Keratinocyte (primary cell): ENCODE measurements at regions not wholly inside any gene's neighbourhood (a gene's known extent, or its start where the extent isn't known, plus 50 kb on each side); places are given as distances from the start of the nearest gene placed in this dataset.

Source experiments
- DNase-seq: peaks from one replicate; pipeline ENCODE4 v3.0.0-alpha.2; 2011; ENCODE audit warnings: low read depth, missing footprints, low spot score
- FAIRE-seq: peaks from 2 replicates; lab custom pipeline; 2011; peaks lifted over from hg19 to GRCh38; lab: Jason Lieb, UNC
- H2AFZ ChIP-seq: 2 replicates; pipeline ENCODE4 v1.6.0; 2012; ENCODE audit warnings: low read length, control low read depth, inconsistent platforms; ENCODE audit not compliant: control insufficient read depth
- H3K27ac ChIP-seq: 2 replicates; pipeline ENCODE4 v1.5.1; 2011; ENCODE audit warnings: low read length; ENCODE audit not compliant: control insufficient read depth, insufficient read depth
- H3K27me3 ChIP-seq: 3 replicates; pipeline ENCODE4 v1.6.0; 2011; ENCODE audit warnings: low read length; ENCODE audit not compliant: control insufficient read depth, insufficient read depth; ENCODE audit errors: extremely low read depth
- H3K36me3 ChIP-seq, 2 experiments: 2 replicates in 1 of 2; 3 replicates in 1 of 2; pipeline ENCODE4 v1.5.1; 2011; ENCODE audit warnings: low read length in 2 of 2, mild to moderate bottlenecking in 1 of 2; ENCODE audit not compliant: control insufficient read depth in 2 of 2, insufficient read depth in 2 of 2; ENCODE audit errors: extremely low read depth in 1 of 2
- H3K4me1 ChIP-seq: 3 replicates; pipeline ENCODE4 v1.5.1; 2011; ENCODE audit warnings: low read length; ENCODE audit not compliant: control insufficient read depth, insufficient read depth; ENCODE audit errors: extremely low read depth
- H3K4me2 ChIP-seq: 3 replicates; pipeline ENCODE4 v1.6.0; 2011; ENCODE audit warnings: low read depth, low read length; ENCODE audit not compliant: control insufficient read depth, insufficient read depth; ENCODE audit errors: extremely low read depth
- H3K4me3 ChIP-seq, 3 experiments: fragments of 200-600 bp in 1 of 3; sonication (generic) in 1 of 3; 2 replicates in 2 of 3; 3 replicates in 1 of 3; pipeline ENCODE4 v1.5.1; 2011 to 2016; ENCODE audit warnings: low read length in 3 of 3, mild to moderate bottlenecking in 3 of 3, control low read depth in 2 of 3, inconsistent platforms in 1 of 3, low read depth in 1 of 3, mixed read lengths in 1 of 3, mixed run types in 1 of 3, moderate library complexity in 1 of 3; ENCODE audit not compliant: control insufficient read depth in 2 of 3, insufficient read depth in 2 of 3; ENCODE audit errors: extremely low read depth in 1 of 3
- H3K79me2 ChIP-seq: 2 replicates; pipeline ENCODE4 v1.6.0; 2012; ENCODE audit warnings: low read length; ENCODE audit not compliant: control insufficient read depth, insufficient read depth
- H3K9ac ChIP-seq: 3 replicates; pipeline ENCODE4 v1.6.0; 2011; ENCODE audit warnings: low read length; ENCODE audit not compliant: control insufficient read depth, insufficient read depth; ENCODE audit errors: extremely low read depth
- H3K9me1 ChIP-seq: 3 replicates; pipeline ENCODE4 v1.6.0; 2011; ENCODE audit warnings: low read length; ENCODE audit not compliant: control insufficient read depth, insufficient read depth; ENCODE audit errors: extremely low read depth
- H3K9me3 ChIP-seq: 2 replicates; pipeline ENCODE4 v1.5.1; 2012; ENCODE audit warnings: low read depth, low read length; ENCODE audit not compliant: control insufficient read depth
- H4K20me1 ChIP-seq: 3 replicates; pipeline ENCODE4 v1.6.0; 2011; ENCODE audit warnings: low read length; ENCODE audit not compliant: control insufficient read depth, insufficient read depth; ENCODE audit errors: extremely low read depth
- EZH2 ChIP-seq: IDR thresholded peaks from one replicate; pipeline ENCODE4 v1.6.1; 2012; ENCODE audit warnings: inconsistent platforms, mild to moderate bottlenecking, low read length, moderate library complexity
- dilution Hi-C: fragments of 300-500 bp; cut with MboI; formaldehyde crosslinking; loops from one replicate; pipeline ENCODE4 v1.7.0; 2020; ENCODE audit warnings: low sequenced_read_pairs; ENCODE audit not compliant: extremely low pct_ligation_motif_present
- TF ChIP-seq, protein P1 (sequence below), 3 experiments: IDR thresholded peaks in 1 of 3; conservative IDR thresholded peaks in 1 of 3; optimal IDR thresholded peaks in 1 of 3; 2 replicates in 2 of 3; 3 replicates in 1 of 3; pipeline versions ENCODE3 to v1.5.1; 2011; ENCODE audit warnings: low read length in 3 of 3, mild to moderate bottlenecking in 3 of 3, moderate library complexity in 2 of 3, control low read depth in 1 of 3, inconsistent platforms in 1 of 3; ENCODE audit not compliant: insufficient read depth in 2 of 3; ENCODE audit errors: extremely low read depth in 1 of 3

DNA sequence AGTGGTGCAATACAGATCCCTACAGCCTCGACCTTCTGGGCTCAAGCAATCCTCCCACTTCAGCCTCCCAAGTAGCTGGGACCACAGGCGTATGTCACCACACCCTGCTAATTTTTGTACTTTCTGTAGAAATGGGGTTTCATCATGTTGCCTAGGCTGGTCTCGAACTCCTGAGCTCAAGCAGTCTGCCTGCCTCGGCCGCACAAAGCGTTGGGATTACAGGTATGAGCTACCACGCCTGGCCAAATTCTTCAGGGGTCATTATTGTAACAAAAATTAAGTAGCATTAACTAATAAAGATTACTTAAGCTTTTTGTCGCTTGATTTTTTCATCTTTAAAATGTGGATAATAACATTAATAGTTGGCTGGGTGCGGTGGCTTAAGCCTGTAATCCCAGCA, 195.3 kb upstream of the IER5L start:
- no peak for FAIRE-seq
- H3K9me1 ChIP-seq, result no peaks in the 10 kb centered on the region
- no peaks in the 10 kb centered on the region for H3K27me3 ChIP-seq
- H3K27ac ChIP-seq, result no peak overlapping the region
- H3K36me3 ChIP-seq, result no peaks in the 10 kb centered on the region
- H4K20me1 ChIP-seq, result no peaks in the 10 kb centered on the region
- no peaks in the 10 kb centered on the region for H3K9me3 ChIP-seq
- no peaks in the 10 kb centered on the region for H3K79me2 ChIP-seq
- no peaks in the 10 kb centered on the region for H3K4me1 ChIP-seq
- no peak overlapping the region for H3K4me3 ChIP-seq
- no peak overlapping the region for H2AFZ ChIP-seq
- dilution Hi-C loops, result no loop called here
- no peak overlapping the region for H3K4me2 ChIP-seq
- DNase-seq, result no peak
- TF ChIP-seq EZH2, result no peak
- TF ChIP-seq, protein P1, sequence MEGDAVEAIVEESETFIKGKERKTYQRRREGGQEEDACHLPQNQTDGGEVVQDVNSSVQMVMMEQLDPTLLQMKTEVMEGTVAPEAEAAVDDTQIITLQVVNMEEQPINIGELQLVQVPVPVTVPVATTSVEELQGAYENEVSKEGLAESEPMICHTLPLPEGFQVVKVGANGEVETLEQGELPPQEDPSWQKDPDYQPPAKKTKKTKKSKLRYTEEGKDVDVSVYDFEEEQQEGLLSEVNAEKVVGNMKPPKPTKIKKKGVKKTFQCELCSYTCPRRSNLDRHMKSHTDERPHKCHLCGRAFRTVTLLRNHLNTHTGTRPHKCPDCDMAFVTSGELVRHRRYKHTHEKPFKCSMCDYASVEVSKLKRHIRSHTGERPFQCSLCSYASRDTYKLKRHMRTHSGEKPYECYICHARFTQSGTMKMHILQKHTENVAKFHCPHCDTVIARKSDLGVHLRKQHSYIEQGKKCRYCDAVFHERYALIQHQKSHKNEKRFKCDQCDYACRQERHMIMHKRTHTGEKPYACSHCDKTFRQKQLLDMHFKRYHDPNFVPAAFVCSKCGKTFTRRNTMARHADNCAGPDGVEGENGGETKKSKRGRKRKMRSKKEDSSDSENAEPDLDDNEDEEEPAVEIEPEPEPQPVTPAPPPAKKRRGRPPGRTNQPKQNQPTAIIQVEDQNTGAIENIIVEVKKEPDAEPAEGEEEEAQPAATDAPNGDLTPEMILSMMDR (optimal IDR thresholded peaks at IDR 0.05 in 1 of 3, IDR thresholded peaks at IDR 0.05 in 1 of 3, conservative IDR thresholded peaks at IDR 0.05 in 1 of 3; ENCODE audit: extremely low read depth in 1 of 3, insufficient read depth in 2 of 3, low read length in 3 of 3), result no peak
- H3K9ac ChIP-seq, result no peak overlapping the region

DNA sequence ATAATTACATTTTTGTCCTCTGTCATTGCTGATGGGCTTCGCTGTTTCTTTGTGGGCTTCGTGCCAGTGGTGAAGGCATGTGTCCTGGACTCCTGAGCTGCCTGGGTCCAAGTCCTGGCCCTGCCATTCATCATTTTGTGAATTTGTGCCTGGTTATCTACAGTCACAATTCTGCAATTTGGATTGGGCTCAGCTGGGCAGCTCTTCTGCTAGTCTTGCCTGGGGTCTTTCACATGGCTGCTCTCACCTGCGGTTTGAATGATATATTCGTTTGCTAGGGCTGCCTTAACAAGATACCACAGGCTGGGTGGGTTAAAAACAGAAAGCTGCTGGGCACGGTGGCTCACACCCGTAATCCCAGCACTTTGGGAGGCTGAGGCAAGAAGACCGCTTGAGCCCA, 192.7 kb upstream of the IER5L start:
- Histone ChIP-seq H3K9me3 (no peaks in the 10 kb centered on the region), H3K9me1 (no peaks in the 10 kb centered on the region), H3K27me3 (no peaks in the 10 kb centered on the region), H2AFZ (no peak overlapping the region), H3K27ac (no peak overlapping the region), H3K9ac (no peak overlapping the region), H4K20me1 (no peaks in the 10 kb centered on the region), H3K4me2 (no peak overlapping the region), H3K79me2 (no peaks in the 10 kb centered on the region), H3K4me3 (no peak overlapping the region), H3K4me1 (no peaks in the 10 kb centered on the region), H3K36me3 (no peaks in the 10 kb centered on the region)
- FAIRE-seq (no peak), DNase-seq (no peak)
- TF ChIP-seq, protein P1 (optimal IDR thresholded peaks at IDR 0.05 in 1 of 3, IDR thresholded peaks at IDR 0.05 in 1 of 3, conservative IDR thresholded peaks at IDR 0.05 in 1 of 3; ENCODE audit: extremely low read depth in 1 of 3, insufficient read depth in 2 of 3, low read length in 3 of 3), result no peak
- no peak for TF ChIP-seq EZH2
- dilution Hi-C loops, result no loop called here
